IMR-90 (cell line): ENCODE measurements at regions not wholly inside any gene's neighbourhood (a gene's known extent, or its start where the extent isn't known, plus 50 kb on each side); places are given as distances from the start of the nearest gene placed in this dataset.

ENCODE experiments used
- CEBPB ChIP-seq: IDR thresholded peaks from 2 replicates; pipeline ENCODE4 v1.6.1; 2012; ENCODE audit warnings: low read depth, low read length, improper control_type of control experiment
- MAZ ChIP-seq: IDR thresholded peaks from 2 replicates; pipeline ENCODE4 v1.6.1; 2012; ENCODE audit warnings: low read depth, mild to moderate bottlenecking, low read length, improper control_type of control experiment, moderate library complexity, borderline replicate concordance
- POLR2A ChIP-seq: IDR thresholded peaks from 2 replicates; pipeline ENCODE4 v1.6.1; 2012; ENCODE audit warnings: mild to moderate bottlenecking, low read depth, low read length
- RCOR1 ChIP-seq: IDR thresholded peaks from 2 replicates; pipeline ENCODE4 v1.6.1; 2012; ENCODE audit warnings: mild to moderate bottlenecking, low read length, improper control_type of control experiment; ENCODE audit not compliant: insufficient replicate concordance
- RFX5 ChIP-seq: IDR thresholded peaks from 2 replicates; pipeline ENCODE4 v1.8.0; 2012; ENCODE audit warnings: low read depth, mild to moderate bottlenecking, low read length, moderate library complexity
- TF ChIP-seq, protein P1 (sequence below): conservative IDR thresholded peaks from 2 replicates; pipeline ENCODE4 v1.5.1; 2012; ENCODE audit warnings: mild to moderate bottlenecking, low read depth, low read length, improper control_type of control experiment

DNA sequence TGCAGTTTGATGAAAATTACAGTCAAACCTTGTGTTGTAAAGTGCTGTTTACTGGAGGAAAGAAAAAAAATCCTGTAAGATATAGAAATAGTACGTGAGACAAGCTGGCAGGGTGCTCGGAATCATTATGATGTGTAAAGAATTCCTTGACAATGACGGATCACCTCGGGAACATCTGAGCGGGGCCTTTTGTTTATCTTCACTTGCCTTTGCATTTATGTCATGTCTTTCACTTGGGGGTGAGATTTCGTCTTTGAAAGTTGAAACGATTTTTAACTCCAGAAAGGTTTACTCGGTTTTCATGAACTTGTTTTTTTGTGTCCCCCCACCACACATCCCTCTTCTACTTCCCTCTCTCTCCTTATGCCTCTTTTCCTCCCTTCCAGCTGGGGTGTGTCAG is 128.3 kb upstream of the VEPH1 start:
- TF ChIP-seq, protein P1, sequence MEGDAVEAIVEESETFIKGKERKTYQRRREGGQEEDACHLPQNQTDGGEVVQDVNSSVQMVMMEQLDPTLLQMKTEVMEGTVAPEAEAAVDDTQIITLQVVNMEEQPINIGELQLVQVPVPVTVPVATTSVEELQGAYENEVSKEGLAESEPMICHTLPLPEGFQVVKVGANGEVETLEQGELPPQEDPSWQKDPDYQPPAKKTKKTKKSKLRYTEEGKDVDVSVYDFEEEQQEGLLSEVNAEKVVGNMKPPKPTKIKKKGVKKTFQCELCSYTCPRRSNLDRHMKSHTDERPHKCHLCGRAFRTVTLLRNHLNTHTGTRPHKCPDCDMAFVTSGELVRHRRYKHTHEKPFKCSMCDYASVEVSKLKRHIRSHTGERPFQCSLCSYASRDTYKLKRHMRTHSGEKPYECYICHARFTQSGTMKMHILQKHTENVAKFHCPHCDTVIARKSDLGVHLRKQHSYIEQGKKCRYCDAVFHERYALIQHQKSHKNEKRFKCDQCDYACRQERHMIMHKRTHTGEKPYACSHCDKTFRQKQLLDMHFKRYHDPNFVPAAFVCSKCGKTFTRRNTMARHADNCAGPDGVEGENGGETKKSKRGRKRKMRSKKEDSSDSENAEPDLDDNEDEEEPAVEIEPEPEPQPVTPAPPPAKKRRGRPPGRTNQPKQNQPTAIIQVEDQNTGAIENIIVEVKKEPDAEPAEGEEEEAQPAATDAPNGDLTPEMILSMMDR, result no peak
- TF ChIP-seq MAZ (no peak), POLR2A (no peak), RCOR1 (no peak), CEBPB (no peak), RFX5 (no peak)
